ENCODE measurements at regions not wholly inside any gene's neighbourhood (a gene's known extent, or its start where the extent isn't known, plus 50 kb on each side); places are given as distances from the start of the nearest gene placed in this dataset.

GRCh38 chr15:100704281-100705055, 102.1 kb downstream of the ASB7 start:
- TF ChIP-seq CTCF (IDR thresholded peaks at IDR 0.05), result no peak
- TF ChIP-seq POLR2A (IDR thresholded peaks at IDR 0.05), result no peak
